ENCODE measurements at regions not wholly inside any gene's neighbourhood (a gene's known extent, or its start where the extent isn't known, plus 50 kb on each side); places are given as distances from the start of the nearest gene placed in this dataset.
A peak's percentile ranks its signal among the peaks of the same experiment; 100 is the strongest.
"Not testable (repeated sequence)": the region's sequence is repeated elsewhere in the genome, so short reads cannot be mapped to it uniquely, and the experiment has no call there.

- DNase-seq (ENCODE audit: low read depth), result no peak
Observed at GRCh38 chr6:56745971-56746370, 103.3 kb upstream of the DST start.

- DNase-seq (ENCODE audit: low read depth), result no peak
Observed at GRCh38 chr6:56745081-56745480, 102.4 kb upstream of the DST start.

DNA sequence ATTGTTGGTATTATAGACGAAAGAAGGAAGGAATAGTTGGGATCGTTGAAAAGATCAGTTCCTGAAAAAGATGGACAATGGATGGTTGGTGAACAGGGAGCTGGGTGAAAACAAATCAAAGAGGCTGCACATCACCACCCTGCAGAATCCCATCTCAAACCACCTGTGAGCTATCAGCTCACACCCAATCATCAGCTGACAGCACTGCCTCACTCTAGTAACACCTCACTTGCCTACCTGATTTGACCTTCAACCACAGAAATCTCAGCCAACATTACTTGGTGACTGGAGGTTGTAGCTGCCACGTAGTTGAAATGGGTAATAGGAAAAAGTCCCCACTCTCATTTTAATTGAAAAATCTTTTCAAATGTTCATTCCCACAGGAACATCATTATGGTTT is 101.8 kb upstream of the DST start:
- no peak for DNase-seq (ENCODE audit: low read depth)

- DNase-seq (ENCODE audit: low read depth), result peak; percentile 60
Observed at GRCh38 chr6:56742122-56742791, 99.6 kb upstream of the DST start.

DNA sequence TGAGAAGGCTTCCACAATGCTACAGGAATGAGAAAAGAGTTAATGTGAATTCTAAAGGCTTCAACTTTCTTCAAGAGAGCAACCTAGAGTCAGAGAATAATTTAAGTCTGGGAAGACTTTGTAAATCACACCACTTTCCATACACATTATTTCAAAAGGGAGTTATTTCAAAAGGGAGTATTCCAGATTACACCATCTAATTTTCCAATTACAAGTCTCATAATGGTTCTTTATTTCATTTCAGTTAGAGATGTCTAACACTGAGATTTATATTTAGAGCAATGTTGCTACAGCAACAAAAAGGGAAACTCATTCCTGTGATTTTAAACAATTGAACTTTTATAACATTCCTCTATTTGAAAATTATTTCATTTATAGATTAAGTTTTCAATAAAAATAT is 98.8 kb upstream of the DST start:
- no peak for DNase-seq (ENCODE audit: low read depth)

DNA sequence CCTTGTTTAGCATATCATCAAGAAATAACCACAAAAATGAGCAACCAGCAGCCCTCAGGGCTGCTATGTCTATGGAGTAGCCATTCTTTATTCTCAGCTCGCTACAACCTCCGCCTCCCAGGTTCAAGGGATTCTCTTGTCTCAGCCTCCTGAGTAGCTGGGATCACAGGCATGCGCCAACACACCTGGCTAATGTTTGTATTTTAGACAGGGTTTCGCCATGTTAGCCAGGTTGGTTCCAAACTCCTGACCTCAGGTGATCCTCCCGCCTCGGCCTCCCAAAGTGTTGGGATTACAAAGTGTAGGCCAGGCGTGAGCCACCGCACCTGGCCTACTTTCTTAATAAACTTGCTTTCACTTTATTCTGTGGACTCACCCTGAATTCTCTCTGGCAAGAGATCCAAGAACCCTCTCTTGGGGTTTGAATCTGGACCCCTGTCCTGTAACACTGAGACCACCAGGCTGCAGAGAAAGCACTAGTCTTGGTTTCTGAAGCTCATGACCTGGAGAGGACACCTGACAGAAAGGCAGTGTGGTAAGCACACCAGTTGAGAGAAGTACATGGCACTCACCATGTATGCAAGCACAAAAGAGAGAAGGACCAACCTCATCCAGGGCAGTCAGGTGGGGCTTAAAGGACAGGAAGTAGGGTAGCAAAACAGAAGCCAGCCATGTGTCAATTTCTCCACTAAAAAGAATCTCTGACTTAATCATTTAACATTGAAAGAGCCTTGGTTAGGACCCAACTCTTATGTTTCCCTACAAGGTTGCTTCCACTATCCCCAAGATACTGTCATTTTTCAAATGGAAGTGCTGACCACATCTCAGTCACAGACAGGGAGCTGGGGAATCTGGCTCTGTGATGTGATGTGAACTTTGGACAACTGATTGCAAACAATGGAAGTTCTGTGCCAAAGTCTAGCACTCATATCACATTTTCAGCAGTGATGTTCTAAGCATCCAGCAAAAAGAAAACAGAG is 97.4 kb upstream of the DST start:
- DNase-seq (ENCODE audit: low read depth), result no peak

GRCh38 chr6:56736804-56737203 is 94.1 kb upstream of the DST start:
- no peak for DNase-seq (ENCODE audit: low read depth)

- no peak for DNase-seq (ENCODE audit: low read depth)
Observed at GRCh38 chr6:56734335-56734734, 91.6 kb upstream of the DST start.

DNA sequence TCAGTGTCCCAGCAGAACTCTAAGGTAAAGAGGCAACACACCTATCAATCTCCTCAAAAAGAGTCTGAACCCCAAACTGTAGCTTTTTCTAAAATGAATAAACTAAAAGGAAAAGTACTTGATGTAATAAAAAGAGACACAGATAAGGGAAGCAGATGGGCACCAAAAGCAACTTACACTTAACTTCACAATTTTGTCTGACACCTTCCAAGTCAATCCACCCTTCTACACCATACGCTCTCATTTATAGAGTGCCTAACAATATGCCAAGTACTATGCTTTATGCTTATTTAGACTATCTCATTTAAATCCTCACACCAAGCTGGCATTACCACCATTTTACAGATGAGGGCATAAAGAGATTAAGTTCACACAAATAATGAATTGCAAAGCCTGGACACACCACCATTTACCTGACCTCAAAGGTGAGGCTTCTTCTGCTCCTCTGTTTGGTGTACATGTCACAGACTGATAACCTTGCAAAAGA is 90.6 kb upstream of the DST start:
- DNase-seq (ENCODE audit: low read depth), result no peak

DNA sequence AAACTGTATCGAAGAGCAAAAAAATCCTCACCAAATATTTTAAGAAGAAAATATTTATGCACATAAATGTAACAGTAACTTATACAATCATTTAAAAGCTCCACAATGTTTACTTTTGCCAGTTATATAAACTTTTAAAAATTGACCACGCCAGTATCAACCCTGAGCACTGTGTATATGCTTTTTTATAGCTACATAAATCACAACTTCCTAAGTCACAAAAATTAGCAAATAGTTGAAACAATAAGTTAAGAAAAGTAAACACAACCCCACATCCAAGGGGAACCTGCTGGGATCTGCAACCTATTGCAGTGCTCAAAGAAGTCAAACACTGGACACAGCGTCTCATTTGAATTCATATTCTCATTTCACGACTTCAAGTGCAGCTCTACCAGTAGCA is 89.8 kb upstream of the DST start:
- no peak for DNase-seq (ENCODE audit: low read depth)

DNA sequence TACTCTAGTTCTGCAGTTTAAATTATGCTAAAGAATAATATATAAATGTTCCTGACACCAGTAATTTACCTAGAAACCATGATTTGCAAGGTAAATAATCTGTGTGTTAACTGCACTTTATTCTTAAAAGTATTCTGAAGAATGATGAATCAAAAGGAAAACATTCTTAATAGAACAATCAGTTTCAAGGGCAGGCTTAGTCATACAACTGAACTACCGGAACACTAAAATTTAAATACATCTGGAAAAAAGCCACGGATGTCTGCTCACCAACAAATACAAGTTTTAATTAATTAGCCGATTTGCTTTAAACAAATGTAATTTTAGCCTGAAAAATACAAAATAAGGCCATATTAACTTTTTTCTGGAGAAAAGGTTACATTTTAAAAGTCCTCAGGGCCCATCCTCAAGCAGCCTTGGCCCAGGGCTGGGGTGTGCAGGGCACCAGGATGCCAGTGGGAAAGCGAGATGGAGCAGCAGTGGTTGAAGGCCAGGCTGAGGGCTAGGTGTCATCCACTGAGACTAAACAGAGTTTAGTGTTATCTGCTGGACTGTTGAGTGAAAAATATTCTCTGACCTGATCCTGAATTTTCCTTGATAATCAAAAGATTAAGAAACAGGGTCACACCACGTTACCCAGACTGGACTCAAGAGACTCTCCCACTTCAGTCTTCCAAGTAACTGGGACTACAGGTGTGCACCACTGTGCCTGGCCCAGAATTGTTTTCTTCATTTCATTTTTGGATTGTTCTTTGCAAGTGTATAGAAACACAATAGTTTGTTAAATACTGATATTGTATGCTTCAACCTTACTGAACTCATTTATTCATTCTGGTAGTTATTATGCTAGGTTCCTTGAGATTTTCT is 88.2 kb upstream of the DST start:
- DNase-seq (ENCODE audit: low read depth), result peak; percentile 72

- peak; percentile 77 for DNase-seq (ENCODE audit: low read depth)
Observed at GRCh38 chr6:56729719-56730118, 87.0 kb upstream of the DST start.

DNA sequence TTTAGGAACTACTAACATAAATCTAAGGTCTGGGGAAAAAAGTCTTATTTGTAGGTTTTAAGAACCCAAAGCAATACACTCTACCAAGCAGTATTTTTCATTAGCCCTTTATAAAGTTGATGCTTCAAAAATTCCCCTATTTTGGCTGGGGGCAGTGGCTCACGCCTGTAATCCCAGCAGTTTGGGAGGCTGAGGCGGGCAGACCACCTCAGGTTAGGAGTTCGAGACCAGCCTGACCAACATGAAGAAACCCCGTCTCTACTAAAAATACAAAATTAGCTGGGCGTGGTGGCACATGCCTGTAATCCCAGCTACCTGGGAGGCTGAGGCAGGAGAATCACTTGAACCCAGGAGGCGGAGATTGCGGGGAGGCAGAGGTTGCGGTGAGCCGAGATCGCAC is 86.5 kb upstream of the DST start:
- not testable (repeated sequence) for DNase-seq (ENCODE audit: low read depth)

DNA sequence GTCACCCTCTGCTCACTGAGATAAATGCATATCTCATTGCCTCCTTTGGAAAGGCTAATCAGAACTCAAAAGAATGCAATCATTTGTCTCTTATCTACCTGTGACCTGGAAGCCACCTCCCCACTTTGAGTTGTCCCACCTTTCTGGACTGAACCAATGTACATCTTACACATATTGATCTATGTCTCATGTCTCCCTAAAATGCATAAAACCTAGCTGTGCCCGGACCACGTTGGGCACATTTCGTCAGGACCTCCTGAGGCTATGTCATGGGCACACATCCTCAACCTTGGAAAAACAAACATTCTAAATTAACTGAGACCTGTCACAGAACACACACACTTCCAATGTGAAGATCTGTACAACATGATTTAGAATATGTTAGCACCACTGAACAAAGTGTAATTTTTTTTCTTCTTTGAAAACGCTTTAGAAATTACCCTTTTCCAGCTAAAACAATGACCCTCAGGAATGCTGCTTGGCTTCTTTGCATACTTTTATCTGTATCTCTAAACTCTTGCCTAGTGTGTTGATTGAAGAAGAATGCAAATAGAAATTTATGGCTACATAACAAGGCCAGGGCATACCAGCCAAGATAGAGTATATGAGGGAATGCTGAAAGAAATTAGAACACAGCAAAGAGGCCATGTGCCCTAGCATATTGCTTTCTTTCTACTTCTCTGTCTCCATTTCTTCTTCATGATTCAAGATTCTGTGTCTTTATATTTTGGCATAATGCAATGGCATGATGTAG is 84.6 kb upstream of the DST start:
- no peak for DNase-seq (ENCODE audit: low read depth)

- peak; percentile 50 for DNase-seq (ENCODE audit: low read depth)
Observed at GRCh38 chr6:56725254-56725653, 82.6 kb upstream of the DST start.

GRCh38 chr6:56724455-56724854 is 81.8 kb upstream of the DST start:
- DNase-seq (ENCODE audit: low read depth), result peak; percentile 69

- DNase-seq (ENCODE audit: low read depth), result no peak
Observed at GRCh38 chr6:56720882-56721281, 78.2 kb upstream of the DST start.

- not testable (repeated sequence) for DNase-seq (ENCODE audit: low read depth)
Observed at GRCh38 chr6:56720202-56720601, 77.5 kb upstream of the DST start.

DNA sequence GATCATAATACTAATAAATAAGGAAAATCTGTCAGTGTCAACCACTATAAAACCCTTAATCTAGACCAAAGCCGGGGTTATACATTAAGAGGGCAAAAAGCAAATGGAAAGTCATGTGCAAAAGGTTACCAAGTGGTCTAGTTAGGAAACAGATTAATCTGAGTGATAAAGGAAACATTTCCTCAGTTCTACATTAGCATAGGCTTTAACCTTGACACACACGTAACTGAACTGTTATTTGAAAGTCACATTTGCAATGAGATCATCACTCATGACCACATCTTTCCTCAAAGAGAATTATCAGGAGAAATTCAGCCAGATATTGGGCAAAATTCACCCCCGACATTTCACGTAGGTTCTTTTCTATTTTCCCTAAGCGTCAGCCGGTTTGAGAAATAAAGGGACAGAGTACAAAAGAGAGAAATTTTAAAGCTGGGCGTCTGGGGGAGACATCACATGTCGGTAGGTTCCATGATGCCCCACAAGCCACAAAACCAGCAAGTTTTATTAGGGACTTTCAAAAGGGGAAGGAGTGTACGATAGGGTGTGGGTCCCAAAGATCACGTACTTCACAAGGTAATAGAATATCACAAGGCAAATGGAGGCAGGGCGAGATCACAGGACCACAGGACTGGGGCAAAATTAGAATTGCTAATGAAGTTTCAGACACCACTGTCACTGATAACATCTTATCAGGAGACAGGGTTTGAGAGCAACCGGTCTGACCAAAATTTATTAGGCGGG is 76.8 kb upstream of the DST start:
- DNase-seq (ENCODE audit: low read depth), result not testable (repeated sequence)

DNA sequence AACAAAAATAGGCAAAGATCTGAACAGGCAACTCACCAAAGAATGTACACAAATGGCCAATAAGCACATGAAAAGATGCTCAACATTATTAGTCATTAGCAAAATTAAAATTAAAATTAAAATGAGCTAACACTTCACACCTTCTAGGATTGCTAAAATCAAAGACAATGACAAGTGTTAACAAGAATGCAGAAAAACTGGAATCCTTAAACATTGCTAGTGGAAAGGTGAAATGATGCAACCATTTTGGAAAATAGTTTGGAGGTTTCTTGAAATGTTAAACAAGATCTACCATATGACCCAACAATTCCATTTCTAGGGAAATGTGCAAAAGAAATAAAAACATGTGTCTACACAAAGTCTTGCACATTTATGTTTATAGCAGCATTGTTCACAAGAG is 75.5 kb upstream of the DST start:
- DNase-seq (ENCODE audit: low read depth), result no peak

All from LHCN-M2 (cell line).